GM21737 (cell line): ENCODE measurements at regions not wholly inside any gene's neighbourhood (a gene's known extent, or its start where the extent isn't known, plus 50 kb on each side); places are given as distances from the start of the nearest gene placed in this dataset.
A peak's percentile ranks its signal among the peaks of the same experiment; 100 is the strongest.

Experiments
- ATAC-seq: cut with Tn5 transposase; IDR thresholded peaks from one replicate; pipeline ENCODE4 v1.9.1; 2021; ENCODE audit warnings: mild to moderate bottlenecking, moderate library complexity; ENCODE audit not compliant: unreplicated experiment

GRCh38 chr2:8456151-8457091 lies 225.4 kb upstream of the ID2 start:
- no peak for ATAC-seq

GRCh38 chr2:8457092-8457481 lies 224.8 kb upstream of the ID2 start:
- ATAC-seq, result no peak

GRCh38 chr2:8457699-8458502 lies 224.0 kb upstream of the ID2 start:
- ATAC-seq, result no peak

- no peak for ATAC-seq
Measured at GRCh38 chr2:8458503-8459459, 223.1 kb upstream of the ID2 start.

- ATAC-seq, result no peak
Measured at GRCh38 chr2:8459474-8459873, 222.4 kb upstream of the ID2 start.

- ATAC-seq, result no peak
Measured at GRCh38 chr2:8461341-8461740, 220.5 kb upstream of the ID2 start.

GRCh38 chr2:8462280-8462679 lies 219.6 kb upstream of the ID2 start:
- ATAC-seq, result no peak

GRCh38 chr2:8462899-8463648 lies 218.8 kb upstream of the ID2 start:
- ATAC-seq, result no peak

- ATAC-seq, result no peak
Measured at GRCh38 chr2:8465560-8465959, 216.3 kb upstream of the ID2 start.

GRCh38 chr2:8469709-8470493 lies 212.0 kb upstream of the ID2 start:
- peak; percentile 47 for ATAC-seq

- ATAC-seq, result peak; percentile 50
Measured at GRCh38 chr2:8472545-8473323, 209.1 kb upstream of the ID2 start.

GRCh38 chr2:8475349-8476031 lies 206.4 kb upstream of the ID2 start:
- ATAC-seq, result no peak

GRCh38 chr2:8477552-8478470 lies 204.0 kb upstream of the ID2 start:
- ATAC-seq, result peak; percentile 57

- ATAC-seq, result no peak
Measured at GRCh38 chr2:8478471-8478793, 203.4 kb upstream of the ID2 start.

- ATAC-seq, result no peak
Measured at GRCh38 chr2:8479298-8479697, 202.6 kb upstream of the ID2 start.

GRCh38 chr2:8480915-8481314 lies 200.9 kb upstream of the ID2 start:
- ATAC-seq, result no peak

- ATAC-seq, result peak; percentile 39
Measured at GRCh38 chr2:8481463-8482009, 200.3 kb upstream of the ID2 start.
